ENCODE measurements at regions not wholly inside any gene's neighbourhood (a gene's known extent, or its start where the extent isn't known, plus 50 kb on each side); places are given as distances from the start of the nearest gene placed in this dataset.

DNA sequence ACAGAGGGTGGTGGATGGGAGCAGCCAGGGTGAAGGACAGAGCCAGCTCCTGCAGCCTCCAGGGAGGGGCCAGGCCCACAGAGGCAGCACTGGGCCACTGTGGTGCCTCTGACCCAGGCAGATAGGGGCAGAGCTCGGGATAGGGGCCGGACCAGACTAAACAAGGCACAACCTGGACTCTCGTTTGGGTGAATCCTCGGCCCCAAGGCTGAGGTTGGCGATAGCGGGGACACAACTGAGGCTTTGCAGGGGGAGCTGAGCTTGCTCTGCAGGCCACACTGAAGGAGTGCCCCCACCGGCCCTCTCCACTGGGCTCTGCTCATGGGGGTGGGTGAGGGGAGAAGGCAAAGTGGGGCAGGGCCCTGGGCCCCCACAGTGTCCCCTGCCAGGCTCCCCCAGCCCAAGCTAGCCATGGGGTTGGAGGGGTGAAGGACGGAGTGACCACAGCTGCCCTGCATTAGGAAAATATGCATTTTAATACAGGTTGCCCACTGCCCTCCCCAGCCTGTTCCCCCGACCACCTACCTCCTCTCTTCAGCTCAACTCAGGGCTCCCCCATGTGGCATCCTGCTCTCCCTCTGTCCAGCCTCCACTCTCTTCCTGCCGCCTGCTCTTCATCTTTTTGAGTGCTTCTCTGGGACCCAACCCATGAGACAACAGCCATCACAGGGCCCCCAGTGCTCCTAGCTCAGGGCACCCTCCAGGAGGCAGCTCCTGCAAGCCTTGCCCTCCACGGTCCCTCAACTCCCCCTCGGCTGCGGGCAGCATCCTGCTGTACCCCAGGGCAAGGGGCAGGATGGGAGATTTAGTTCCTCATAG lies 152.8 kb downstream of the INHBB start:
- TF ChIP-seq, protein P1, sequence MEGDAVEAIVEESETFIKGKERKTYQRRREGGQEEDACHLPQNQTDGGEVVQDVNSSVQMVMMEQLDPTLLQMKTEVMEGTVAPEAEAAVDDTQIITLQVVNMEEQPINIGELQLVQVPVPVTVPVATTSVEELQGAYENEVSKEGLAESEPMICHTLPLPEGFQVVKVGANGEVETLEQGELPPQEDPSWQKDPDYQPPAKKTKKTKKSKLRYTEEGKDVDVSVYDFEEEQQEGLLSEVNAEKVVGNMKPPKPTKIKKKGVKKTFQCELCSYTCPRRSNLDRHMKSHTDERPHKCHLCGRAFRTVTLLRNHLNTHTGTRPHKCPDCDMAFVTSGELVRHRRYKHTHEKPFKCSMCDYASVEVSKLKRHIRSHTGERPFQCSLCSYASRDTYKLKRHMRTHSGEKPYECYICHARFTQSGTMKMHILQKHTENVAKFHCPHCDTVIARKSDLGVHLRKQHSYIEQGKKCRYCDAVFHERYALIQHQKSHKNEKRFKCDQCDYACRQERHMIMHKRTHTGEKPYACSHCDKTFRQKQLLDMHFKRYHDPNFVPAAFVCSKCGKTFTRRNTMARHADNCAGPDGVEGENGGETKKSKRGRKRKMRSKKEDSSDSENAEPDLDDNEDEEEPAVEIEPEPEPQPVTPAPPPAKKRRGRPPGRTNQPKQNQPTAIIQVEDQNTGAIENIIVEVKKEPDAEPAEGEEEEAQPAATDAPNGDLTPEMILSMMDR (IDR thresholded peaks at IDR 0.05): no peak

DNA sequence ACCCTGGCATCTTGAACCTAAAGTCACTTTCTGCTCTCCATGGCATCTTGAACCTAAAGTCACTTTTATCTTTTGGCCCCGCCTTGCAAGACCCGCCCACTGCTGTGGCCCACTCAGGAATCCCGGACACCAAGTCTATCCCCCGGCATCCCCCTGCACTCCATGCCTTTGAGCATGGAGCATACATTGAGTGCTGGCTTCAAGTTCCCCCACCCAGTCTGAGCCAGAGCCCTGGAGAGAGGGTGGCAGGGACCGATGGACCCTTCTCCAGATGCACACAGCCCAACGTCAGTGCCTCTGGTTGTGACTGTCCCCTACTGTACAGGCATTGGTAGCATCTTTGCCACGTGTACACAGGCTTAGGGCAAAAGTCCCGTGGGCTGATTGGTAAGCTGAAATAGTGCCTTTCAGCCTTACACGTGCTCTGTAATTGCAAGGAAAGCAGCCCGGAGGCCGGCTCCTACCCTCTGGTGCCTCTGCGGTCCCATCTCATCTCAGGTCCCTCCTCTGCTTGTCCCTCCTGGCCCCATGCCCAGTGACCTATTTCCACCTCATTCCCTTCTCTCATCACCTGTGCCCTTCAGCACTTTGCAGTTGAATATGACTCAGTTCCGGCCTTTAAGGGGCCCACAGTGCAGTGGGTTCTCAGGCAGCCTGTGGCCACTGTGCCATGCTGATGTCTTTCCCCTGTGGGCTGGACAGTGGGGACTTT lies 154.0 kb downstream of the INHBB start:
- TF ChIP-seq, protein P1 (IDR thresholded peaks at IDR 0.05): no peak

DNA sequence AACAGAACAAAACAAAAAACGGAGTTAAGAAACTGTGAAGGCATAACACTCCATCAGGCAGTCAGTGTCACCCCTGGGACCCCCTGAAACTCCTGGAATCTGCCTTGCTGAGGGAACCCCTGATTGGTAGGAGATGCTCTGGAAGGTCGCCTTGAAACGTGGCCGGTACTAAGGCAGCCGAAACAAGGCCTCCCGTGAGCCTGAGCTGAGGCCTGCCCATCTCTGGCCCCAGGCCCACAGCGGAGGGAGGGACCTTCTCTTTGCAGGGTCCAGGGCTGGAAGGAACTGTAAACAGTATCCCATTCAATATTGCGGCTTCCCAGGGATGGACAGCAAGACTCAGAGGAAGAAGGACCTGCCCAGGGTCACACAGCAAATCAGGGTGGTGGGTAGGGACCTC lies 155.7 kb downstream of the INHBB start:
- TF ChIP-seq, protein P1 (IDR thresholded peaks at IDR 0.05): no peak

DNA sequence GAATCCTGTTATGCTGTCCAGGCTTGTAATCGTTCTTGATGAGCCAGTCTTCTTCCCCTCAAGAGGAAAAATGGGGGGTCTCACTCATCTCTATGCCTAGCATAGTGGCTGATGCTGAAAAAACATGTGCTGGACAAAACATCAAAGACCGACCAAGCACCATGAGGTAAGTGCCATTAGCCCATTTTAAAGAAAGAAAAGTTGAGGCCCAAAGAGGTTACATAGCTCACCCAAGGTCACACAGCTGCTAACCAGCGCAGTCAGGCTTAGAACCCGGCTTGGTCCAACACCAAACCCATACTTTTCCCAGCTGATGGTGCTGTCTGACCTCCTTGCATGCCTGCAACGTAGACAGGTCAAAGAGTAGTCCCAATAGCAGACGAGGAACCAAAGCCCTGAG lies 156.4 kb downstream of the INHBB start:
- TF ChIP-seq, protein P1 (IDR thresholded peaks at IDR 0.05): no peak

DNA sequence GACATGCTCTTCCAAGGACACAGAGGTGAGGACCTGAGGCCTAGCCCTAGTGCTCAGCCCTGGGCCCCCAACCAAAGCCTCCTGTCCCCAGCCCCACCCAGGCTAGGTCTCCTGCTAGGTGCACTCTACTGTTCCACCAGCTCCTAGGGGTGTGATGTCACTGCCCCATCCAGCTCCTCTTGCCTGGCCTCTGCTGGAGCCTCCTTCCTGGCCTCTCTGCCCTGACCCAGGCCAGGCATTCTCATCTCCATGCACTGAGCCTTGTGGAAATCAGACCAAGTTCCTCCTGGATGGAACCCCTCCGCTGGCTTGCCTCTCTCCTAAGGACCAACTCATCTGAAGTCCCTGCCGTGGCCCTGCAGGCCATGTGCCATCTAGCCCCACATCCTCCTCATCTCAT lies 156.8 kb downstream of the INHBB start:
- TF ChIP-seq, protein P1 (IDR thresholded peaks at IDR 0.05): no peak

DNA sequence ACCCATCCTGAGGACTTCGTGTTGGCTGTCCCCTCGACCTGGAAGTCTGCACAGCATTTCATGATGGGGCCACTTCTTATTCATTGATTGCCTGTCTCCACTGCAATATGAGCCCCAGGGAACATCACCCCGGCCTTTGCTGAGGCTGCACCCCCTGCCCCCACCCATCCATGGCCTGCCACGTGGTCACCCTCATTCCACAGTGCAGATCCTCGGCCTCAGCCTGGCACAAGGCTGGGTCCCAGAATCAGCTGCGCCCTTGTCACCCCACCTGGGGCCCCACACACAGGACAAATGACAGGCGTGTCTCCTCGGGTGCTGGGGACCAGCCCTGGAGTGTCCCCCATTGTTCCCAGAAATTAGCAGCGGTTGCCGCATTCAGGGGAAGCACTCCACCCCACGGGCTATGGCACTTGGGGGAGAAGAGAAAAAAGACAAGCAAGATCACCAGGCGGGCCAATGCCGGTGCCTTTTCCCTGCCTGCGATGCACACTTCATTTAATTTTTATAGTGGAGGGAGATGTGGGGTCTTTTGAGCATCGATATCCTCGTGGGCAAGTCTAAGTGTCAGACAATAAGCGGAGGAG lies 157.4 kb downstream of the INHBB start:
- TF ChIP-seq, protein P1 (IDR thresholded peaks at IDR 0.05): no peak

DNA sequence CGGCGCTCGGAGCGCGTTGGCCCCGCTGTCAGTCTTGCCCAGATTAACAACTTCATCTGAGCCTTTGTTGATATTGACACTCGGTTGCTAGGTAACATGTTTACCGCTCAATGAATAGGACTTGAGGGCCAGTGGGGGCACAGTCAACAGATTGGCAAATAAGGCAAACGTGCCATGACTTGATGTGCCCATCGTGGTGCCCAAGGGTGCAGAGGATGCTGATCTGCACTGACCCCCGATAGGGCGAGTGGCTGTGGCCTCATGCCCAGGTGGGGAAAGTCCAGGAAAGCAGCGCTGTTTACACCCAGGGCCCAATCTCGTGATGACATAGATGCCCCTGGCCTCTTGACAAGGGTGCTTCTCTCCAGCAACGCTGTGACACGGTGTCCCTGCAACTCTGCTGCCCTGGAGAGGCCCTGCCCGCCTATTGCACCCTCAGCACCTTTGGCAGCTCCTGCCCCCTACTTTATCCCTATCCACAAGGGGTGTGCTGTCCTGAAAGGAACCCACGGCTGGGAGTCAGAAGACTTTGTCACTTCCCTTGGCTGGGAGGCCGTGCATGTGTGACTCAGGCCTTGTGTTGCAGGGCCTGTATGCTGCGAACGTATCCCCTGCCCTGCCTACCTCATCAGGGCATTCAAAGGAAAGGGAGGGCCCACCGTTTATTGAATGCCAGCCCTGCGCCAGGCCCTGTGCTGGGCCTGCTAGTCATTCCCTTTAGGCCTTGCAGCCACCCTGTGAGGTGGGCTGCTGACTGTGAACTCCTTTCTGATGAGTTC lies 158.0 kb downstream of the INHBB start:
- TF ChIP-seq, protein P1 (IDR thresholded peaks at IDR 0.05): no peak
